Bronchial epithelial cell (primary cell): ENCODE measurements at regions not wholly inside any gene's neighbourhood (a gene's known extent, or its start where the extent isn't known, plus 50 kb on each side); places are given as distances from the start of the nearest gene placed in this dataset.

Experiments used
- DNase-seq: peaks from one replicate; pipeline ENCODE4 v3.0.0-alpha.2; 2010; ENCODE audit warnings: low read depth
- FAIRE-seq: peaks from 2 replicates; lab custom pipeline; 2011; peaks lifted over from hg19 to GRCh38; lab: Jason Lieb, UNC
- H3K27me3 ChIP-seq: 2 replicates; pipeline ENCODE4 v1.5.1; 2011; ENCODE audit warnings: low read length; ENCODE audit not compliant: control insufficient read depth, insufficient read depth
- H3K36me3 ChIP-seq: 2 replicates; pipeline ENCODE4 v1.5.1; 2011; ENCODE audit warnings: low read length; ENCODE audit not compliant: control insufficient read depth, insufficient read depth
- H3K4me3 ChIP-seq: 2 replicates; pipeline ENCODE4 v1.5.1; 2011; ENCODE audit warnings: mild to moderate bottlenecking, low read depth, low read length, control low read depth
- CTCF ChIP-seq: IDR thresholded peaks from 2 replicates; pipeline ENCODE4 v1.5.1; 2011; ENCODE audit warnings: mild to moderate bottlenecking, moderate library complexity, low read length, control low read depth, inconsistent platforms; ENCODE audit not compliant: insufficient read depth, severe bottlenecking

- no peak for TF ChIP-seq CTCF
- DNase-seq (no peak), FAIRE-seq (no peak)
- Histone ChIP-seq H3K36me3 (no peaks in the 10 kb centered on the region), H3K27me3 (no peaks in the 10 kb centered on the region), H3K4me3 (no peak overlapping the region)
Measured at GRCh38 chr5:133681896-133682295, 69.6 kb upstream of the FSTL4 start.

- no peaks in the 10 kb centered on the region for H3K36me3 ChIP-seq
- DNase-seq (no peak), FAIRE-seq (no peak)
- no peak for TF ChIP-seq CTCF
- no peak overlapping the region for H3K4me3 ChIP-seq
- H3K27me3 ChIP-seq = no peaks in the 10 kb centered on the region
Measured at GRCh38 chr5:133680830-133681565, 68.7 kb upstream of the FSTL4 start.

- Histone ChIP-seq H3K27me3 (no peaks in the 10 kb centered on the region), H3K36me3 (no peaks in the 10 kb centered on the region), H3K4me3 (no peak overlapping the region)
- FAIRE-seq (no peak), DNase-seq (peak; percentile 26)
- TF ChIP-seq CTCF = no peak
Measured at GRCh38 chr5:133679534-133679933, 67.2 kb upstream of the FSTL4 start.

- FAIRE-seq = no peak
- Histone ChIP-seq H3K27me3 (no peaks in the 10 kb centered on the region), H3K36me3 (no peaks in the 10 kb centered on the region), H3K4me3 (no peak overlapping the region)
- no peak for DNase-seq
- no peak for TF ChIP-seq CTCF
Measured at GRCh38 chr5:133675376-133676154, 63.2 kb upstream of the FSTL4 start.

- H3K4me3 ChIP-seq = no peak overlapping the region
- no peaks in the 10 kb centered on the region for H3K27me3 ChIP-seq
- FAIRE-seq (no peak), DNase-seq (no peak)
- TF ChIP-seq CTCF = no peak
- no peaks in the 10 kb centered on the region for H3K36me3 ChIP-seq
Measured at GRCh38 chr5:133670336-133670735, 58.0 kb upstream of the FSTL4 start.
